Type B pancreatic cell (in vitro differentiated cells): ENCODE measurements at regions not wholly inside any gene's neighbourhood (a gene's known extent, or its start where the extent isn't known, plus 50 kb on each side); places are given as distances from the start of the nearest gene placed in this dataset.

Experiments
- DNase-seq: peaks from one replicate; pipeline ENCODE4 v3.0.0; 2021; ENCODE audit warnings: mixed read lengths; ENCODE audit not compliant: unreplicated experiment; ENCODE audit errors: extremely low spot score
- H3K27ac Mint-ChIP-seq: 2 replicates; pipeline ENCODE4 v1.8.0; 2021; ENCODE audit warnings: mild to moderate bottlenecking, mixed read lengths
- H3K27me3 Mint-ChIP-seq: 2 replicates; pipeline ENCODE4 v1.8.0; 2021; ENCODE audit warnings: mixed read lengths
- H3K36me3 Mint-ChIP-seq: 2 replicates; pipeline ENCODE4 v1.8.0; 2021; ENCODE audit warnings: mixed read lengths
- H3K4me1 Mint-ChIP-seq: one replicate; pipeline ENCODE4 v1.8.0; 2021; ENCODE audit warnings: mixed read lengths; ENCODE audit not compliant: unreplicated experiment
- H3K4me3 Mint-ChIP-seq: 2 replicates; pipeline ENCODE4 v1.8.0; 2021; ENCODE audit warnings: mild to moderate bottlenecking, mixed read lengths
- H3K9me3 Mint-ChIP-seq: 2 replicates; pipeline ENCODE4 v1.8.0; 2021; ENCODE audit warnings: mixed read lengths
- CTCF ChIP-seq: fragments of 200-600 bp; sonication (generic); conservative IDR thresholded peaks from 2 replicates; pipeline ENCODE4 v1.5.0; 2021; ENCODE audit warnings: antibody characterized with exemption, mild to moderate bottlenecking

DNA sequence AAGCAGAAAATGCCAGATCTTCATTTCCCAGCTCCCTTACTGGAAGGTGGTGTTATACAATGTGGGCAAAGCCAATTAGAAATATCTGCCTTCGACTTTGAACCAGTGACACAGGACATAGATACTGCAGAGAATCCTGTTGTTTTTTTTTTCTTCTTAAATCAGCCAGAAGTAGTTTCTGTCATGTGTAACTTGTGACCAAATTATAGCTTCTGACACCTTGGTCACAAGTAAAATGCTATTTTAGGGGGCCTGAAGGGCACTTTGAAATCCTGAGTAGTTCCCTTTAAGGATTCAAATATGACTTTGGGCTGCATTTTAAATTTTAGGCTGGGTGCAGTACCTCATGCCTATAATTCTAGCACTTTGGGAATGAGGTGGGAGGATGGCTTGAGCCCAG lies 89.0 kb upstream of the TLK1 start:
- Mint-ChIP-seq H3K36me3 (no peaks in the 10 kb centered on the region), H3K27me3 (no peaks in the 10 kb centered on the region), H3K9me3 (peaks cover 6% of the 10 kb centered on the region), H3K27ac (no peak overlapping the region), H3K4me1 (no peaks in the 10 kb centered on the region), H3K4me3 (no peak overlapping the region)
- no peak for DNase-seq
- TF ChIP-seq CTCF, result no peak

DNA sequence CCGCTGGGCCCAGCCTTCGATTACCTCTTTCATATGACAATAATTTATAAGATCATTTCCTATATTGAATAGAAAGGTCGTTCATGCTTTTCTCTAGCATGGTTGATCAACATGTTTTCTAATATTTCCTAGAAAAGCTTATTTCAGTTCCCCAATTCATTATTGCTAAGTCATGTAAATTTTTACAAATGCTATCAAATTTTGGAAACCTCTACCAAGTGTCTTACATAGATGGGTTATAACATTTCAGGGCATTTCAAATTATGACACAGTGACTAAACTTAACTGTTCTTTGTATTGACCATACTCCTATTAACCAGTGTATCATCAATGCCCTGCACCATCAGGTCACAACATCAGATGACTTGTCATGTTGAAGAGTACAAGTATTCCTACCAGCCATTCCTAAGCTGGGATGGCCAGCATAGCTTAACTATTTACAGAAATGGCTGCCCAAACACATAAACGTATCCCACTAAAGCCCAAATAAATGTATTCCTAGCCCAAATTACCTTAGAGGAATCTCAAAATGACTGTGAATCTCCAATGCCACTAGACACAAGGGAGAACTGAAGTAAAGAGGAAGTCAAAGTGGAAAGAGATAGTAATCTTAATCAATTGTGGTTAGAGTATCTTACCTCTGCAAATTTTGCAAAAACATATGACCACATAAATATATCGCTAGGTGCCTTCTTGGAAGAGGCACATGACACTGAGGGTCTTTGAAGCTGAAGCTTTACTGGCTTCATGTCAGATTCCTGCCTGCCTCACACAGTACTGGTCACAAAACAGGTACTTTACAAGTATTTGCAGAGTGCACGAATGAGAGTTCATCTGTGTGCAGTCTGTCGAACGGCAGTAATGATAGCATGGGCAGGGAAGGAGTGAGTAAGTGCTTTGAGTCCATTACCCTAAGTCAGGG lies 87.3 kb upstream of the TLK1 start:
- H3K4me3 Mint-ChIP-seq, result no peak overlapping the region
- H3K36me3 Mint-ChIP-seq, result no peaks in the 10 kb centered on the region

GRCh38 chr2:171244970-171245782 lies 84.5 kb upstream of the TLK1 start:
- no peak for DNase-seq
- H3K4me1 Mint-ChIP-seq, result no peaks in the 10 kb centered on the region
- H3K27ac Mint-ChIP-seq, result no peak overlapping the region
- H3K27me3 Mint-ChIP-seq, result no peaks in the 10 kb centered on the region
- no peaks in the 10 kb centered on the region for H3K36me3 Mint-ChIP-seq
- H3K9me3 Mint-ChIP-seq, result peaks cover 13% of the 10 kb centered on the region
- no peak for TF ChIP-seq CTCF
- no peak overlapping the region for H3K4me3 Mint-ChIP-seq

More for the DNA sequence above, 87.3 kb upstream of the TLK1 start:
- TF ChIP-seq CTCF, result no peak
- no peak overlapping the region for H3K27ac Mint-ChIP-seq
- no peaks in the 10 kb centered on the region for H3K4me1 Mint-ChIP-seq
- peaks cover 13% of the 10 kb centered on the region for H3K9me3 Mint-ChIP-seq
- no peak for DNase-seq
- H3K27me3 Mint-ChIP-seq, result no peaks in the 10 kb centered on the region

DNA sequence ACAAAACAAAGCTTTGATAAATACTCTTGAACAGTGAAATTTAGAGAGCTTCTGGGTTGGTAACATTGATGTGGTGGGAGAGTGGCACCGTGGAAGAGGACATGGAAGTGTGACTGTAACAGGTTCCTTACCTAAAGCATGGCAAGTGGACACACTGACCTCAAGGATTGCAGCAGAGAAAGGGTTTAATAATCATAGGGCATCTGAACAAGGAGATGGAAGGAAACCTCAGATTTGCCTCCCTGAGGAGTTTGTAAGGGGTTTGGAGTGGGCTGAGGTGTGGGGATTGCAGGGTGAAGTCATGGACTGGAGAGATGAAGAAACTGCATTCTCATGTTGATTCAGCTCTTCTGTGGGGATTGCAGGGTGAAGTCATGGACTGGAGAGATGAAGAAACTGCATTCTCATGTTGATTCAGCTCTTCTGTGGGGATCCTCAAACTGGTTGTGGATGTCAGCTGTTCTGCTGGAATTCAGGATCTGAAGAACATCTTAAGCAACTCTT lies 83.8 kb upstream of the TLK1 start:
- Mint-ChIP-seq H3K4me1 (no peaks in the 10 kb centered on the region), H3K36me3 (no peaks in the 10 kb centered on the region), H3K9me3 (peaks cover 13% of the 10 kb centered on the region), H3K27me3 (no peaks in the 10 kb centered on the region), H3K4me3 (no peak overlapping the region), H3K27ac (no peak overlapping the region)
- TF ChIP-seq CTCF, result no peak
- DNase-seq, result no peak

GRCh38 chr2:171241771-171242170 lies 81.1 kb upstream of the TLK1 start:
- Mint-ChIP-seq H3K4me1 (no peaks in the 10 kb centered on the region), H3K4me3 (no peak overlapping the region), H3K27me3 (no peaks in the 10 kb centered on the region), H3K9me3 (peaks cover 13% of the 10 kb centered on the region), H3K36me3 (no peaks in the 10 kb centered on the region), H3K27ac (no peak overlapping the region)
- TF ChIP-seq CTCF, result no peak
- DNase-seq, result no peak
